ENCODE measurements at regions not wholly inside any gene's neighbourhood (a gene's known extent, or its start where the extent isn't known, plus 50 kb on each side); places are given as distances from the start of the nearest gene placed in this dataset.
A peak's percentile ranks its signal among the peaks of the same experiment; 100 is the strongest.
"Not testable (repeated sequence)": the region's sequence is repeated elsewhere in the genome, so short reads cannot be mapped to it uniquely, and the experiment has no call there.

- DNase-seq (ENCODE audit: low read depth in 3 of 3), result no peak
These were observed 811.1 kb downstream of the DIAPH3 start for GRCh38 chr13:59352600-59352999.

- DNase-seq (ENCODE audit: low read depth in 3 of 3), result no peak
These were observed 808.9 kb downstream of the DIAPH3 start for GRCh38 chr13:59354665-59355369.

- no peak for DNase-seq (ENCODE audit: low read depth in 3 of 3)
These were observed 807.1 kb downstream of the DIAPH3 start for GRCh38 chr13:59356607-59357006.

DNA sequence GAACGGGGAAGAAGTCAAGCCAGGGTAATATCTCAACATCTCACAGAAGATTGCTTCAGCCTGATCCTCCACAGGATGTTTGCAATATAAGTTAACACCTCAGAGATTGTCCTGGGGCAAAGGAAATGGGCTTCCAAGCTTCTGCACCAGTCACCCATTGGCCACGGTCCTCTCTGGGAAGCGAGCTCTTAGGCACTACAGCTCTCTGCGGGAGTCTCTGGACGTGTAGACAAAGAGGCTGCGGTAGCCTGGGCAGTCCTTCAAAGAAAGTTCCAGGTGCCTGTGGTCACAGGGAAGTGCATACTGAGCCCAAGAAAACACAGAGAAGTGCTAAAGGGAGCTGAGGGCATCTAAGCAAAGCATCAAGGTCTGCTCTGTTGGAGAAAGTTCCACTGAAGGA, 805.7 kb downstream of the DIAPH3 start:
- DNase-seq (ENCODE audit: low read depth in 3 of 3), result no peak

- no peak for DNase-seq (ENCODE audit: low read depth in 3 of 3)
These were observed 803.6 kb downstream of the DIAPH3 start for GRCh38 chr13:59360108-59360507.

DNA sequence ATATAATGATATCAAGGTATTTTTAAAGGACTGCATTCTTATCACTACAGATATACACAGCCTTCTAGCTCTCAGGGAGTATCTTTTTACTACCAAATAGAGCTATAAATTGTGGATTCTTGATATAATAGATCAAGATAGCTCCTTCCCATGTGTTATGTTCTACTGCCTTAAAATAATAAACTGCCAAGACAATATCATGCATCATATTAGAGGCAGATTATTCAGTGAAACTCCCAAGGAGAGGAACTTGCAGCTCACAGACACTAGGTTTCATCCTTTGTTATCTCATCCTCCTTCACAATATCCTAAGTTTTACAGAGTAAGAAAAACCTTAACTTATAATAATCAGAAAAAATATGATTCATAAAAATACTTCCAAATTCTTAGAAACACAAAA, 802.8 kb downstream of the DIAPH3 start:
- DNase-seq (ENCODE audit: low read depth in 3 of 3), result no peak

GRCh38 chr13:59363313-59363712, 800.4 kb downstream of the DIAPH3 start:
- no peak for DNase-seq (ENCODE audit: low read depth in 3 of 3)

DNA sequence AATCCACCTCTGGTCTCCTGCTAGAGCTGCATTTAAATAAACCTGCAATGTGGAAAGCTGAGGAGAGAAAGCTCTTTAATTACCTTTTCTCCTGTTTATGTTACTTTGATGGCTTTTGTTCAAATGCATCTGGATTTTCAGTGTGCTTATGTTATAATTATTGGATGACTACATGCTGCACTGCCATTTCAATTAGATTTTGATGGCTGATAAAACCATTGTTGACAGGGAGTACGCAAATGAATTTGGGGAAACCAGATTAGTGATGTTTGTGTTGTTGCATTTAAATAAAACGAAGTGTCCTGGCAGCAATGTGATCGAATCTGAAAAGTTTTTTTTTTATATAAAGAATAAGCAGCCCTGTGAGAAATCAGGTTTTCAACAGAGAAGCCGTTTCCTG, 799.8 kb downstream of the DIAPH3 start:
- DNase-seq (ENCODE audit: low read depth in 3 of 3), result no peak

DNA sequence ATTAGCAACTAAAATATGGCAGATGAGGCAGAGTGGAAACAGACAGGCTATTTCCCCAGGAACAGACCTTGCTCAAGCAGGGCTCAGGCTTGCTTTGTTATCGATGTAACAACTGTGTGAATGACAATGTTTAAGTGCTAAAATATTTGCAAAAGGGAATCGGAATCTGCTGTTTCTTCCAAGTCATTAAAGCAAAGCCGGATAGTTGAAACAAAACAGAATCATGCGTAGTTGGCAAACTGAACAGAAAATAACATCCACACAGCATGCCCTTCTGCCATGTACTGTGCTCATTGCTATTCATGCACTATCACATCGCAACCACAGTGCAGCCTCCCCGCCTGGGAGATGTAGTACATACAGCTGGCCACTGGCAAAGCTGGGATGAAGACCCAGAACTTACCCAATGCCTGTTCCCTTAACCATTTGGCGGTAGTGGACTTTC, 799.1 kb downstream of the DIAPH3 start:
- DNase-seq (ENCODE audit: low read depth in 3 of 3), result no peak

DNA sequence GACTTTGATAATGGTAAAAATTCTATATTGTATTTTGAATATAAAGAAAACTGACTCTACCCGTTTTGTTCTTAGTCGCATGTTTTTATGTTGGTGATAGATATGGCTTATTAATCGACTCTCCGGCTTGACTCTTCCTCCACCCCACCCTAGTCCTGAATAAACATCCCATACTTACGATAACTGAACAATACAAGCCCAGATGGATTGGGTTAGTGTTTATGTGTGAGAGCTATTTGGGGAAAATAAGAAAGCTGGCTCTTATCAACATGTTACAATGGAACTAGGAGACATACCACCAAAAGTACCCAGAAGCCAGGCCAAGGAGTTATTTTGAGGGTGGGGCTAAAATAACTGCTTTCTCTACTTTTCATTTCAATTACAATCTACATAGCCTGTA, 796.3 kb downstream of the DIAPH3 start:
- no peak for DNase-seq (ENCODE audit: low read depth in 3 of 3)

DNA sequence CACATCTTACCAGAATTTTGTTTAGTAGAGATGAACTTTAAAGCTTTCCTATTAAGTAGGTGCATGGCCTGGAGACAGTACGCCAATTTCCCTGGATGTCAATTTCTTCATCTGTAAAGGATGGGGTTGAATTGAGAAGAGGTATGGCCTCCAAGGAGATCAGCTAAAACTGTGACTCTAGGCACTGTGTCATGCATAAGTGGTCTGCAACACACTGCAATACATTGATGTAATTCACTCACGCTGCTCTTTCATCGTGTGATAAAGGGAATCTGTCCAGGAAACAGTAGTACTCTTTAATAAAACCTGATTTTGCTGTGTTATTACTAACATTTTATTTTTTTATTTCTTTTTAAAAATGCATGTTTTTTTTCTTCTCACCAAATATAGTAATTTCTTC, 795.8 kb downstream of the DIAPH3 start:
- DNase-seq (ENCODE audit: low read depth in 3 of 3), result no peak

GRCh38 chr13:59368693-59369092, 795.0 kb downstream of the DIAPH3 start:
- no peak for DNase-seq (ENCODE audit: low read depth in 3 of 3)

- no peak for DNase-seq (ENCODE audit: low read depth in 3 of 3)
These were observed 792.5 kb downstream of the DIAPH3 start for GRCh38 chr13:59371229-59371628.

GRCh38 chr13:59373341-59373740, 790.4 kb downstream of the DIAPH3 start:
- DNase-seq (ENCODE audit: low read depth in 3 of 3), result no peak

- DNase-seq (ENCODE audit: low read depth in 3 of 3), result no peak
These were observed 789.0 kb downstream of the DIAPH3 start for GRCh38 chr13:59374691-59375090.

GRCh38 chr13:59384154-59384553, 779.6 kb downstream of the DIAPH3 start:
- no peak for DNase-seq (ENCODE audit: low read depth in 3 of 3)

DNA sequence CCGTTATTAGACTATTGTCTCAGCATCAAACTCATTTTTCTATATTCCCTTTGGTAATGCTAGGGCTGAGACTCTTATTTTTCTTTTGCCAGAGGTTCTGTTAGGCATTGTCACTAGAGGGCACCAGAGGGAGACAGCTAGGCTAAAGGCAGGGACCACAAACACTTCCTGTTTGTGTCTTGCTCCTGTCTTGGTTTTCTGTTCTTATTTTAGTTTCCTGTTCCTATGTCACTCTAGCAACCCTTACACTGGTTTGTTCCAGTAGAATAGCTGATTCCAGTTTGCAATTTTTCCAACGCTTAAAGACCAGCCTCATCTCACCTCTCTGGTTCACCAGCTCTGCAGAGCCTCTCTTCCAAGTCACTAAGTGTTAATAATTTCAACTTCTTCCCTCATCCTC, 772.0 kb downstream of the DIAPH3 start:
- DNase-seq (ENCODE audit: low read depth in 3 of 3), result peak in 1 of 3 experiments; percentile 6

DNA sequence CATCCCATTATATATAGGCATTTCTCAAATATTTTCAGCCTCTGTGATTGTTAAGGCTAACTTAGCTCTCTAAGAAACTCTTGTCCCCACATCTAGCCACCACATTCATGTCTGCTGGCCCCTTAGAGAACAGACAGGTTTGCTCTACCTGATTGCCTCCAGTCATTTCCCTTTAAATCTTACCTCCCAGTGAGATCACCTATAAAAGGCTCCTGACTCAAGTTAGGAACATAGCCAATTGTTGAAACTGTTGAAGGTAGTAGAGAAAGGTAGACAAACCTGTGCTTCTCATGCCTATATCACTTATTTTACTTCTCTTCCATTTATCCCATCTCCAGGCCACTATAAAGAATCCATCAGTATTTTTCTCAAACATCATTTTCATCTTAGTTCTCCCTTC, 771.4 kb downstream of the DIAPH3 start:
- DNase-seq (ENCODE audit: low read depth in 3 of 3), result no peak

- DNase-seq (ENCODE audit: low read depth in 3 of 3), result no peak
These were observed 769.2 kb downstream of the DIAPH3 start for GRCh38 chr13:59394496-59394895.

GRCh38 chr13:59398127-59398526, 765.6 kb downstream of the DIAPH3 start:
- no peak for DNase-seq (ENCODE audit: low read depth in 3 of 3)

DNA sequence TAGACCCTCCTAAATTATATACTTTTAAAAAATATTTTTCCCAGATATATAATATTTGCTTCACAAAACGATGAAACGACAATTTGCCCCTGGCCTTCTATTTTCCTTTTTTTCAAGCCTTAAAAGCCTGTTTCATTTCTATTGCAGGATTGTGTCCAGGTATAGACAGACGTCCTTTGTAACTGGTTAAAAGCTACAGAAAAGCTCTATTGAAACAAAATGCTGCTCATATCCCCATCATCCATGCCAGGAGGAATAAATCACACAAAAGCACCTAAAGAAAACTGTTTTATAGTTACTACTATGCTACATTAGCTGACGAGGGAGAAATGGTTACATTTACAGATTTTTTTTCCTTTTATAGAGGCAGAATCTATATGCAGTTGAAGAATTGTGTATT, 765.1 kb downstream of the DIAPH3 start:
- DNase-seq (ENCODE audit: low read depth in 3 of 3), result no peak

GRCh38 chr13:59399513-59399912, 764.2 kb downstream of the DIAPH3 start:
- DNase-seq (ENCODE audit: low read depth in 3 of 3), result no peak

GRCh38 chr13:59404331-59404730, 759.4 kb downstream of the DIAPH3 start:
- DNase-seq (ENCODE audit: low read depth in 3 of 3), result no peak

- not testable (repeated sequence) for DNase-seq (ENCODE audit: low read depth in 3 of 3)
These were observed 756.5 kb downstream of the DIAPH3 start for GRCh38 chr13:59407251-59407650.

Data from stimulated activated CD4-positive, alpha-beta T cell treated with anti-CD3 and anti-CD28 coated beads, TNF-alpha, amount 100 ng/mL, for 4 hours (primary cell).